Right lobe of liver (tissue), 4 donors: ENCODE measurements at regions not wholly inside any gene's neighbourhood (a gene's known extent, or its start where the extent isn't known, plus 50 kb on each side); places are given as distances from the start of the nearest gene placed in this dataset.

ENCODE experiments used
- CTCF ChIP-seq, 4 donors: fragments of 200-600 bp in 3 of 4; fragments of 450-650 bp in 1 of 4; IDR thresholded peaks; one replicate each; pipeline versions ENCODE4 v1.5.1 to v1.8.0; 2016 to 2022; ENCODE audit warnings: antibody characterized with exemption in 4 of 4, mild to moderate bottlenecking in 2 of 4
- POLR2A ChIP-seq: fragments of 450-650 bp; IDR thresholded peaks from one replicate; pipeline ENCODE4 v1.6.1; 2017; ENCODE audit warnings: antibody characterized with exemption, mild to moderate bottlenecking
- donor health status: DM: no; HTN: no; CAD: no.
- donor health status: DM: no; HTN: no; CAD: no.
- donor health status: DM: no; HTN: yes; CAD: no.

GRCh38 chr16:34078691-34079090, 619.3 kb downstream of the TP53TG3F start:
- TF ChIP-seq CTCF (IDR thresholded peaks at IDR 0.05) = no peak
- TF ChIP-seq POLR2A = no peak
